GM12878 (cell line): ENCODE measurements at regions not wholly inside any gene's neighbourhood (a gene's known extent, or its start where the extent isn't known, plus 50 kb on each side); places are given as distances from the start of the nearest gene placed in this dataset.

Experiments
- DPF2 ChIP-seq: fragments of 450-650 bp; IDR thresholded peaks from 2 replicates; pipeline ENCODE4 v1.6.1; 2017; ENCODE audit warnings: mild to moderate bottlenecking
- EGR1 ChIP-seq, 2 experiments: IDR thresholded peaks; 1 replicate in 1 of 2; 2 replicates in 1 of 2; pipeline ENCODE4 v1.6.1; 2011 to 2012; ENCODE audit warnings: low read depth in 2 of 2, low read length in 2 of 2, borderline replicate concordance in 1 of 2, mild to moderate bottlenecking in 1 of 2, moderate library complexity in 1 of 2
- GABPA ChIP-seq: IDR thresholded peaks from 2 replicates; pipeline ENCODE4 v1.6.1; 2014; ENCODE audit warnings: antibody characterized with exemption, low read depth, mild to moderate bottlenecking, inconsistent platforms
- HDAC2 ChIP-seq: fragments of 200-600 bp; sonication (generic); IDR thresholded peaks from 2 replicates; pipeline ENCODE4 v1.6.1; 2017
- IRF5 ChIP-seq: fragments of 450-650 bp; IDR thresholded peaks from 2 replicates; pipeline ENCODE4 v1.6.1; 2017; ENCODE audit warnings: borderline replicate concordance
- NRF1 ChIP-seq: conservative IDR thresholded peaks from 2 replicates; pipeline ENCODE4 v1.6.1; 2011; ENCODE audit warnings: mild to moderate bottlenecking, low read depth, low read length, improper control_type of control experiment
- PBX3 ChIP-seq: IDR thresholded peaks from 2 replicates; pipeline ENCODE4 v1.6.1; 2011; ENCODE audit warnings: mild to moderate bottlenecking, low read depth, low read length, moderate library complexity; ENCODE audit not compliant: insufficient replicate concordance
- RELA ChIP-seq: fragments of 450-650 bp; IDR thresholded peaks from 2 replicates; pipeline ENCODE4 v1.8.0; 2014; ENCODE audit warnings: borderline replicate concordance; ENCODE audit not compliant: partially characterized antibody
- SUZ12 ChIP-seq: fragments of 200-600 bp; sonication (generic); IDR thresholded peaks from one replicate; pipeline ENCODE4 v1.6.1; 2018; ENCODE audit warnings: antibody characterized with exemption, mild to moderate bottlenecking; ENCODE audit not compliant: unreplicated experiment
- TCF3 ChIP-seq: IDR thresholded peaks from 2 replicates; pipeline ENCODE4 v1.6.1; 2012; ENCODE audit warnings: low read depth, mild to moderate bottlenecking, low read length, borderline replicate concordance; ENCODE audit not compliant: insufficient read depth
- TF ChIP-seq, protein P1 (sequence below): fragments of 450-650 bp; formaldehyde crosslinking; IDR thresholded peaks from 2 replicates; pipeline ENCODE4 v1.4.0; 2022; ENCODE audit warnings: mild to moderate bottlenecking, moderate library complexity
- TF ChIP-seq, protein P2 (sequence below): fragments of 150-350 bp; IDR thresholded peaks from 2 replicates; pipeline ENCODE4 v1.6.1; 2014; ENCODE audit warnings: mild to moderate bottlenecking, low read depth, low read length

DNA sequence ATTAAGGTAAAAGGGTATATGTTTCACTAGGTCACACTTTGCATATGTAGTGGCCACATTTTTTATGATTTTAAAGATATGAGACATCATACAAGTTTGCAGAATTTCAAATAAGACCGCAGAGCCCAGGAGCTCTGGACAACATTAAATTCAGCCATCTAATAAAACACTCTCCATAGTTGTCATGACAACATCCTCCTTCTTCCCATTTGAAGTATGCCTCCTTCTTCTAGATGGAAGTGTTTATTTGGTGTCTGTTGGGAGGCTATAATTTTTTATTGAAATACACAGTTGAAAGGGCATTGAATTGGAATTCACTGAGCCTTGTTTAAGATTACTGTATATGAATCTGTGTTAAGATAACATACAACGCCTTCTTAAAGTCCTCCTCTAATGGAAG lies 467.3 kb downstream of the CMPK2 start (continued):
- TF ChIP-seq, protein P1, sequence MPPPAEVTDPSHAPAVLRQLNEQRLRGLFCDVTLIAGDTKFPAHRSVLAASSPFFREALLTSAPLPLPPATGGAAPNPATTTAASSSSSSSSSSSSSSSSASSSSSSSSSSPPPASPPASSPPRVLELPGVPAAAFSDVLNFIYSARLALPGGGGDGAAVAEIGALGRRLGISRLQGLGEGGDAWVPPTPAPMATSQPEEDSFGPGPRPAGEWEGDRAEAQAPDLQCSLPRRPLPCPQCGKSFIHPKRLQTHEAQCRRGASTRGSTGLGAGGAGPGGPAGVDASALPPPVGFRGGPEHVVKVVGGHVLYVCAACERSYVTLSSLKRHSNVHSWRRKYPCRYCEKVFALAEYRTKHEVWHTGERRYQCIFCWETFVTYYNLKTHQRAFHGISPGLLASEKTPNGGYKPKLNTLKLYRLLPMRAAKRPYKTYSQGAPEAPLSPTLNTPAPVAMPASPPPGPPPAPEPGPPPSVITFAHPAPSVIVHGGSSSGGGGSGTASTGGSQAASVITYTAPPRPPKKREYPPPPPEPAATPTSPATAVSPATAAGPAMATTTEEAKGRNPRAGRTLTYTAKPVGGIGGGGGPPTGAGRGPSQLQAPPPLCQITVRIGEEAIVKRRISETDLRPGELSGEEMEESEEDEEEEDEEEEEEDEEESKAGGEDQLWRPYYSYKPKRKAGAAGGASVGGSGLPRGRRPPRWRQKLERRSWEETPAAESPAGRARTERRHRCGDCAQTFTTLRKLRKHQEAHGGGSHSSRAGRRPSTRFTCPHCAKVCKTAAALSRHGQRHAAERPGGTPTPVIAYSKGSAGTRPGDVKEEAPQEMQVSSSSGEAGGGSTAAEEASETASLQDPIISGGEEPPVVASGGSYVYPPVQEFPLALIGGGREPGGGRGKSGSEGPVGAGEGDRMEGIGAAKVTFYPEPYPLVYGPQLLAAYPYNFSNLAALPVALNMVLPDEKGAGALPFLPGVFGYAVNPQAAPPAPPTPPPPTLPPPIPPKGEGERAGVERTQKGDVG (CRISPR knock-in tag): no peak
- TF ChIP-seq DPF2 (no peak), TCF3 (no peak), SUZ12 (no peak), RELA (no peak), IRF5 (no peak), HDAC2 (no peak), GABPA (no peak), NRF1 (no peak), PBX3 (no peak), EGR1 (IDR thresholded peaks at IDR 0.05; ENCODE audit: borderline replicate concordance in 1 of 2, low read depth in 2 of 2, low read length in 2 of 2) (no peak)
- TF ChIP-seq, protein P2, sequence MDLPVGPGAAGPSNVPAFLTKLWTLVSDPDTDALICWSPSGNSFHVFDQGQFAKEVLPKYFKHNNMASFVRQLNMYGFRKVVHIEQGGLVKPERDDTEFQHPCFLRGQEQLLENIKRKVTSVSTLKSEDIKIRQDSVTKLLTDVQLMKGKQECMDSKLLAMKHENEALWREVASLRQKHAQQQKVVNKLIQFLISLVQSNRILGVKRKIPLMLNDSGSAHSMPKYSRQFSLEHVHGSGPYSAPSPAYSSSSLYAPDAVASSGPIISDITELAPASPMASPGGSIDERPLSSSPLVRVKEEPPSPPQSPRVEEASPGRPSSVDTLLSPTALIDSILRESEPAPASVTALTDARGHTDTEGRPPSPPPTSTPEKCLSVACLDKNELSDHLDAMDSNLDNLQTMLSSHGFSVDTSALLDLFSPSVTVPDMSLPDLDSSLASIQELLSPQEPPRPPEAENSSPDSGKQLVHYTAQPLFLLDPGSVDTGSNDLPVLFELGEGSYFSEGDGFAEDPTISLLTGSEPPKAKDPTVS: no peak
